ENCODE measurements at regions not wholly inside any gene's neighbourhood (a gene's known extent, or its start where the extent isn't known, plus 50 kb on each side); places are given as distances from the start of the nearest gene placed in this dataset.
"Not testable (repeated sequence)": the region's sequence is repeated elsewhere in the genome, so short reads cannot be mapped to it uniquely, and the experiment has no call there.

DNA sequence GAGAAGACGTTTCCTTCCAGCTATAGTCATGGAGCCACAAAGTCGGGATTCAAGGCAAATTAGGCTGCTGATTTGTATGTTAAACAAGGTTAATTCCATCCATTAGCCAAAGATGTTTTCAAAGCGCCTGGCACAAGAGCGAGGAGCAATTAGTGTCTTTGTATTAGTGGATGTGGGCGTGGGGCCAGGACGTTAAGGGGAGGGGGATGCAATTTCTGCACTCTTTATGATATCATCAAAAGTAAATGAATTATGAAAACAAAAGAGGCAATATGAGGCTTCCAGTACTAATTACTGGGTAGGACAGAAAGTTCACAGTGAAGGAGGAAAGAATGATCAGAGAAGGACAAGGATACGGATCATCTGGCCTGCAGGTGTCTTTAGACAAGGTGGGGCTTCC is 230.9 kb upstream of the MSX2 start:
- DNase-seq (no peak), ATAC-seq (no peak)
- H3K4me3 Mint-ChIP-seq, result no peak overlapping the region
- H3K36me3 Mint-ChIP-seq (ENCODE audit: low read depth), result no peaks in the 10 kb centered on the region
- no peak for TF ChIP-seq CTCF (IDR thresholded peaks at IDR 0.05)
- peaks cover 9% of the 10 kb centered on the region for H3K9me3 Mint-ChIP-seq
- ChIA-PET CTCF (no interaction called here), POLR2A (no interaction called here)
- H3K27me3 Mint-ChIP-seq, result no peaks in the 10 kb centered on the region
- H3K4me1 Mint-ChIP-seq (ENCODE audit: low read depth), result no peaks in the 10 kb centered on the region
- no peak overlapping the region for H3K27ac Mint-ChIP-seq
- intact Hi-C loops (cut with micrococcal nuclease), result no loop called here

DNA sequence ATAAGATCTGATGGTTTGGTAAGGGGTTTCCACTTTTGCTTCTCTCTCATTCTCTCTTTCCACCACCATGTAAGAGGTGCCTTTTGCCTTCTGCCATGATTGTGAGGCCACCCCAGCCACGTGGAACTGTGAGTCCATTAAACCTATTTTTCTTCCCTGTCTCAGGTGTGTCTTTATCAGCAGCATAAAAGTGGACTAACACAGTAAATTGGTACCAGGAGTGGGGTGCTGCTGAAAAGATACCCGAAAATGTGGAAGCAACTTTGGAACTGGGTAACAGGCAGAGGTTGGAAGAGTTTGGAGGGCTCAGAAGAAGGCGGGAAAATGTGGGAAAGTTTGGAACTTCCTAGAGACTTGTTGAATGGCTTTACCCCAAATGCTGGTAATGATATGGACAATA is 226.4 kb upstream of the MSX2 start:
- intact Hi-C loops (cut with micrococcal nuclease); H3K27me3 Mint-ChIP-seq; H3K36me3 Mint-ChIP-seq (ENCODE audit: low read depth); ATAC-seq; CTCF ChIA-PET; H3K4me3 Mint-ChIP-seq; POLR2A ChIA-PET; H3K27ac Mint-ChIP-seq; DNase-seq; H3K4me1 Mint-ChIP-seq (ENCODE audit: low read depth): not testable (repeated sequence)
- peaks cover 11% of the 10 kb centered on the region for H3K9me3 Mint-ChIP-seq

- H3K4me3 Mint-ChIP-seq; H3K27ac Mint-ChIP-seq; CTCF ChIA-PET; intact Hi-C loops (cut with micrococcal nuclease); ATAC-seq; POLR2A ChIA-PET; H3K4me1 Mint-ChIP-seq (ENCODE audit: low read depth); DNase-seq; H3K27me3 Mint-ChIP-seq; H3K36me3 Mint-ChIP-seq (ENCODE audit: low read depth): not testable (repeated sequence)
- H3K9me3 Mint-ChIP-seq, result peaks cover 11% of the 10 kb centered on the region
Observed at GRCh38 chr5:174498575-174498974, 225.8 kb upstream of the MSX2 start.

DNA sequence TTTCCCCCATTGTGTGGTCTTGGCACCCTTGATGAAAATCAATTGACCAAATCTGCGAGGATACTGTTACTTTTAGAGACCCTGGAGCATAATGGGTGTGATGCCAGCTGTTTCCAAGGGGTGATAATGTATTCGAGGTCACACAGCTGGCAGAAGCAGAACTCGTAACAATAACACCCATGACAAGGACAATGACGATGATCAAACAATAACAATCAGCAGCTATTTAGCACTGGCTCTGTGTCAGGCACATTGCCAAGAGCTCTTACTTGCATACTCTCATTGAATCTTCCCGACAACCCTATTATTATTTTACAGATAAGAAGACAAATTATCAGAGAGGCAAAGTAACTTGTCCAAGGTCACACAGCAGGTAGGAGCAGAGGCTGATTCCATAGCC is 223.7 kb upstream of the MSX2 start:
- no peaks in the 10 kb centered on the region for H3K27me3 Mint-ChIP-seq
- no peaks in the 10 kb centered on the region for H3K36me3 Mint-ChIP-seq (ENCODE audit: low read depth)
- TF ChIP-seq CTCF (IDR thresholded peaks at IDR 0.05), result no peak
- POLR2A ChIA-PET, result no interaction called here
- CTCF ChIA-PET, result no interaction called here
- no peak overlapping the region for H3K4me3 Mint-ChIP-seq
- peaks cover 11% of the 10 kb centered on the region for H3K9me3 Mint-ChIP-seq
- no peaks in the 10 kb centered on the region for H3K4me1 Mint-ChIP-seq (ENCODE audit: low read depth)
- ATAC-seq (no peak), DNase-seq (no peak)
- no peak overlapping the region for H3K27ac Mint-ChIP-seq
- intact Hi-C loops (cut with micrococcal nuclease), result no loop called here

DNA sequence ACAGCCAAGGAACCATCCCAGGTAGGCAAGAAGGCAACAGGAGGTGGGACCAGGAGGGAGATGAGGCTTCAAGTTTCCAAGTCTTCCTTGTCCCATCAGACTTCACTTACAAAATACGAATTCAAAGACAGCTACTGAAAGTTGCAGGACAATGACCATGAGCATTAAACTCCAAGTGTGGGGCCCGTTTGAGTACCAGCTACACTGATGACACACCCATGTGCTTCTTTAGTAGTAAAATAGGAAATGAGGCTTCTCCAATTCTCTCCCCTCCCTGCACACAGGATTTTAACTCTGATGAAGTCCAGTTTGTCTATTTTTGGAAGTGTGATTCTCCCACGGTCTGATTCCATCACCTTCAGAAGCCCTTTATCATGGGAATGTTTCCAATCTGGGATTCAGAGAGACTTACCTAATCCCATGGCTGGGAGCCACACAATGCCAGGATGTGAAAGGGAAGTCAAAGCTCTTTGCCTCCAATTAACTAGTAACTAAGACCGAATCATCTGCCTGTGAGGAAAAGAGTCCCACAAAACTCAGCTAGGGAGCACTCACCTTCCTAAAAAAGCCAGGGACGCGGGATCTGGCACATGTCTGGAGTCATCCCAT is 222.8 kb upstream of the MSX2 start:
- no peaks in the 10 kb centered on the region for H3K4me1 Mint-ChIP-seq (ENCODE audit: low read depth)
- H3K4me3 Mint-ChIP-seq, result no peak overlapping the region
- no peak overlapping the region for H3K27ac Mint-ChIP-seq
- POLR2A ChIA-PET, result no interaction called here
- DNase-seq, result no peak
- no peaks in the 10 kb centered on the region for H3K36me3 Mint-ChIP-seq (ENCODE audit: low read depth)
- H3K27me3 Mint-ChIP-seq, result no peaks in the 10 kb centered on the region
- intact Hi-C loops (cut with micrococcal nuclease), result no loop called here
- CTCF ChIA-PET, result no interaction called here
- TF ChIP-seq CTCF (IDR thresholded peaks at IDR 0.05), result no peak
- peaks cover 11% of the 10 kb centered on the region for H3K9me3 Mint-ChIP-seq
- no peak for ATAC-seq

GRCh38 chr5:174503086-174503460 is 221.3 kb upstream of the MSX2 start:
- H3K27me3 Mint-ChIP-seq, result peaks cover 2% of the 10 kb centered on the region
- ChIA-PET CTCF (no interaction called here), POLR2A (interaction anchor here (1.2 kb wide), 1 partner anchor 8 kb away, joined by 3 read pairs; no protein-coding TSS in a partner anchor)
- H3K27ac Mint-ChIP-seq, result no peak overlapping the region
- TF ChIP-seq CTCF (IDR thresholded peaks at IDR 0.05), result no peak
- no peaks in the 10 kb centered on the region for H3K36me3 Mint-ChIP-seq (ENCODE audit: low read depth)
- H3K4me1 Mint-ChIP-seq (ENCODE audit: low read depth), result no peaks in the 10 kb centered on the region
- H3K4me3 Mint-ChIP-seq, result no peak overlapping the region
- intact Hi-C loops (cut with micrococcal nuclease), result no loop called here
- H3K9me3 Mint-ChIP-seq, result peaks cover 4% of the 10 kb centered on the region
- ATAC-seq, result no peak
- no peak for DNase-seq

Measured in activated CD8-positive, alpha-beta T cell treated with anti-CD3 and anti-CD28 coated beads for 36 hours (primary cell).